ENCODE measurements at regions not wholly inside any gene's neighbourhood (a gene's known extent, or its start where the extent isn't known, plus 50 kb on each side); places are given as distances from the start of the nearest gene placed in this dataset.

DNA sequence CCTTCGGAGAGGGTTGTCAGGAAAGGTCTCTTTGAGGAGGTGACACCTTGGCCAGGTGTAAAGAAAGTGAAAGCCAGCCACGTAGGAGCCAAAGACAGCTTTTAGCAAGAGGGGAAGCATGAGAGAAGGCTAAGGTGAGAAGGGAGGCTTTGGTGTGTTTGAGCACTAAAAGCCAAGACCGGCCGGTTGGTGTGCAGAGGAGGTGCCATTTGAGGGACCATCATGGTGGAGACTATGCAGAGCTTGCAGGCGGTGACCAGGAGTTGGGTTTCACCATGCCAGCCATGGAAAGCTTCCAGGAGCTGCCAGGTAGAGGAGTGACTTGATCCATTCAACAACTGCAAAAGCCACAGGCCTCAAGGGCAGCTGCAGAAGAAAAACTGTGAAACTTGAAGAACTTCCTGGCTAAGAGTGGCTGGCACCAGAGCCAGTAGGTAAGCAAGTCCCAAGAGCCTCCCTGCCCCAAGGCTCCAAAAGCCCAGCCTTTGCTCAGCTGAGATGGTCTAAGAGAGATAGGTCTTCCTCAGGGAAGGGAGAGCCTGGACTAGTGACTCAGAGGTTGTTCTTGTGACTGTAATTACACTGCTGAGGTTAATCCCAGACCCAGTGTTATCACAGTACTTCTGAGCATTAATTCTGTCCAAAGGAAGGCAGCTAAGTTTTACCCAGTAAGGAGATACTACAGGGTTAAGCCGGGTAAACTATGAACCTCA is 319.0 kb downstream of the BCL11A start:
- Mint-ChIP-seq H3K36me3 (peaks cover 19 to 24% of the 10 kb centered on the region in 2 donors), H3K4me3 (no peak overlapping the region), H3K4me1 (peaks cover 0 to 23% (median 16%) of the 10 kb centered on the region in 3 donors), H3K27me3 (no peaks in the 10 kb centered on the region), H3K9me3 (peaks cover 10 to 44% (median 30%) of the 10 kb centered on the region in 7 donors), H3K27ac (peak overlapping the region in 4 of 6 donors; percentile 23 to 97 (median 62))
- ATAC-seq (ENCODE audit: low read depth in 2 of 2), result no peak
- no peak for DNase-seq

GRCh38 chr2:60230596-60230995 is 322.9 kb downstream of the BCL11A start:
- no peak for ATAC-seq (ENCODE audit: low read depth in 2 of 2)
- H3K27me3 Mint-ChIP-seq, result no peaks in the 10 kb centered on the region
- DNase-seq, result no peak

DNA sequence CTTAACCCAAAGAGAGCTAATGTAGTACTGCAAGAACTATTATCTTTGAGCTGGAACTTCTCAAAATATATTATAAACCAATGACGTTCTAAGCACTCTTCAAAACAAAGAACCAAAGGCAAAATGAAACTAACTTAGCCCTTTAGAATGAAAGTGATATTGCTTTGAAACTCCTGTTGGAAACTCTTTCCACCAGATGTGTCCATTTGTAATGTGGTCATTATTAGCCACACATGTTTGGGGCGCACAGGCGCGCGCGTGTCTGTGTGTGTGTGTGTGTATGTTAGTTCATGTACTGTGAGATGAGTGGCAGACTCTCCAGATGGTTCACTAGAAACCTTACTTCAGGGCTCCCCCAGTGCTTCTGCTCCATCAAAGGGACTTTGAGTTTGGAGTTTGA is 323.4 kb downstream of the BCL11A start:
- H3K27me3 Mint-ChIP-seq, result no peaks in the 10 kb centered on the region
- H3K4me3 Mint-ChIP-seq, result no peak overlapping the region
- peaks cover 24 to 29% of the 10 kb centered on the region in 2 donors for H3K36me3 Mint-ChIP-seq
- H3K4me1 Mint-ChIP-seq, result peaks cover 15 to 46% (median 44%) of the 10 kb centered on the region in 3 donors
- H3K27ac Mint-ChIP-seq, result peak overlapping the region in 2 of 6 donors; percentile 62 to 86
- ATAC-seq (ENCODE audit: low read depth in 2 of 2), result peak; percentile 30 to 57
- DNase-seq, result peak; percentile 8
- H3K9me3 Mint-ChIP-seq, result peaks cover 10 to 48% (median 26%) of the 10 kb centered on the region in 7 donors

More at GRCh38 chr2:60230596-60230995, 322.9 kb downstream of the BCL11A start:
- peaks cover 10 to 53% (median 28%) of the 10 kb centered on the region in 7 donors for H3K9me3 Mint-ChIP-seq
- H3K36me3 Mint-ChIP-seq, result peaks cover 24 to 29% of the 10 kb centered on the region in 2 donors
- H3K4me3 Mint-ChIP-seq, result no peak overlapping the region
- peak overlapping the region in 1 of 6 donors; percentile 13 for H3K27ac Mint-ChIP-seq
- peaks cover 14 to 43% (median 42%) of the 10 kb centered on the region in 3 donors for H3K4me1 Mint-ChIP-seq

- Mint-ChIP-seq H3K27ac (peak overlapping the region in 3 of 6 donors; percentile 7 to 34 (median 16)), H3K27me3 (no peaks in the 10 kb centered on the region), H3K9me3 (peaks cover 3 to 31% (median 11%) of the 10 kb centered on the region in 7 donors), H3K36me3 (peaks cover 15 to 17% of the 10 kb centered on the region in 2 donors), H3K4me1 (peaks cover 19 to 42% (median 36%) of the 10 kb centered on the region in 3 donors), H3K4me3 (no peak overlapping the region)
- ATAC-seq (ENCODE audit: low read depth in 2 of 2), result peak; percentile 59 to 84
- DNase-seq, result no peak
These were observed 326.5 kb downstream of the BCL11A start for GRCh38 chr2:60226943-60227342.

GRCh38 chr2:60226191-60226590 is 327.3 kb downstream of the BCL11A start:
- H3K36me3 Mint-ChIP-seq, result peaks cover 7 to 11% of the 10 kb centered on the region in 2 donors
- peaks cover 0 to 23% (median 7%) of the 10 kb centered on the region in 7 donors for H3K9me3 Mint-ChIP-seq
- H3K4me1 Mint-ChIP-seq, result peaks cover 19 to 42% (median 36%) of the 10 kb centered on the region in 3 donors
- DNase-seq, result no peak
- no peak overlapping the region for H3K4me3 Mint-ChIP-seq
- peak overlapping the region in 1 of 6 donors; percentile 26 for H3K27ac Mint-ChIP-seq
- H3K27me3 Mint-ChIP-seq, result no peaks in the 10 kb centered on the region
- ATAC-seq (ENCODE audit: low read depth in 2 of 2), result no peak

DNA sequence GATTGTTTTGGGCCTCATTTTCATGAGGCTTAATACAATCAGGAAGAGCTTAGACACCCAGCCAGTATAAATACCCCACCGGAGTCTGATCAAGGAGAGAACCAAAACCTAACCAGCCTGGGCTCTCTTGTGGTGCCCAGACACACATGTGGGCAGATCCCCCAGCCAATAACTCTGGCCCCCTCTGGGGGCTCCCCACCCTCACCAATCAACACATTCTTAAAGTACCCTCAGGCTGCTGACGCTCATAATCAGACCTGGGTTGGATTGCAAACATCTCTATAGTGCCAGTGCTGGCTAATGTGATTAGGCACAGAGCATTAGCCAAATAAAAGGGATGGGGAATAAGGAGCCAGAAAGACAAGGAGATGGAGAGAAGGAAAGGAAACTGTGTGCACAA is 329.6 kb downstream of the BCL11A start:
- H3K27me3 Mint-ChIP-seq, result no peaks in the 10 kb centered on the region
- DNase-seq, result no peak
- H3K4me3 Mint-ChIP-seq, result no peak overlapping the region
- ATAC-seq (ENCODE audit: low read depth in 2 of 2), result no peak
- peaks cover 0 to 7% (median 0%) of the 10 kb centered on the region in 7 donors for H3K9me3 Mint-ChIP-seq
- no peaks in the 10 kb centered on the region for H3K36me3 Mint-ChIP-seq
- H3K27ac Mint-ChIP-seq, result no peak overlapping the region
- peaks cover 19 to 22% (median 21%) of the 10 kb centered on the region in 3 donors for H3K4me1 Mint-ChIP-seq

DNA sequence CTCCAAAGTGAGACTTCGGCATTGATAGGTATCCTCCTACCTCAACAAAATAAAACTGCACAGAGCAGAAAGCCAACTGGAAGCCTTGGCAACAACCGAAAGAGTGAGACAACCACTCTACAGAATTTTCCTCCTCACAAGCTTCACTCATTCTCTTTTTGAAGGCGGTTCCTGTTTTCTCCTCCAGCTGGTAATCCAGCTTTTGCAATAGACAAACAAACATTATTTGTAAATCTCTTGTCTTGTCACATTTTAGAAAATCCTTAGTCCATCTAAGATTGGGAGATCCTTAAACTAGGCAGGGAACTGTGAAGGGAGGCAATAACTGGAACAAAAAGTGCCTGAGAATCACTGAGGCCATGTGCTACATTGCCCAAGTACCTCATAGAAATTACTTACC is 332.4 kb downstream of the BCL11A start:
- Mint-ChIP-seq H3K4me1 (peaks cover 9 to 14% (median 12%) of the 10 kb centered on the region in 3 donors), H3K36me3 (no peaks in the 10 kb centered on the region), H3K9me3 (no peaks in the 10 kb centered on the region), H3K4me3 (no peak overlapping the region), H3K27ac (peak overlapping the region in 1 of 6 donors; percentile 47), H3K27me3 (no peaks in the 10 kb centered on the region)
- DNase-seq (no peak), ATAC-seq (ENCODE audit: low read depth in 2 of 2) (no peak)

DNA sequence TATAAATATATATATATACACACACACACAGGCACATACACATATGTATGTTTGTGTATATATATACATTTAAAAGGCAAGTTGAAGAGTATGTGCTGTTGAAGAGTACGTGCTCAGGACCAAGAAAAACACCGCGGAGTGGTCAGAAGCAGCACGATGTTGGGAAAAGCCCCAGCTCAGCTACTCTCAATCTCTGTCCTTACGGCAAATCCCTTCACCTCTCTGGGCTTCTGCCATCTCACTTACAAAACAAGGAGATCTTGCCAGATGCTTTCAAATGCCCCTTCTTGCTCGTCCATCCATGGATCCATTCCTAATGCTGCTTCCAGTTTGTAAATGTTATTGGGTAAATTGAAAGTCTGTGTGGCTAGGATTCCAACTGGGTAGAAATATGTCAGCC is 333.9 kb downstream of the BCL11A start:
- Mint-ChIP-seq H3K27me3 (no peaks in the 10 kb centered on the region), H3K9me3 (no peaks in the 10 kb centered on the region), H3K4me1 (peaks cover 0 to 9% (median 7%) of the 10 kb centered on the region in 3 donors), H3K4me3 (no peak overlapping the region), H3K27ac (no peak overlapping the region), H3K36me3 (no peaks in the 10 kb centered on the region)
- ATAC-seq (ENCODE audit: low read depth in 2 of 2) (no peak), DNase-seq (no peak)

GRCh38 chr2:60216452-60216995 is 336.9 kb downstream of the BCL11A start:
- DNase-seq, result no peak

GRCh38 chr2:60215386-60215901 is 338.0 kb downstream of the BCL11A start:
- Mint-ChIP-seq H3K4me3 (no peak overlapping the region), H3K9me3 (no peaks in the 10 kb centered on the region), H3K27ac (peak overlapping the region in 2 of 6 donors; percentile 32 to 67), H3K4me1 (peaks cover 0 to 9% (median 3%) of the 10 kb centered on the region in 3 donors), H3K36me3 (no peaks in the 10 kb centered on the region), H3K27me3 (no peaks in the 10 kb centered on the region)
- no peak for ATAC-seq (ENCODE audit: low read depth in 2 of 2)
- no peak for DNase-seq

More at GRCh38 chr2:60216452-60216995, 336.9 kb downstream of the BCL11A start:
- no peak for ATAC-seq (ENCODE audit: low read depth in 2 of 2)
- H3K27ac Mint-ChIP-seq, result peak overlapping the region in 1 of 6 donors; percentile 33
- peaks cover 0 to 9% (median 3%) of the 10 kb centered on the region in 3 donors for H3K4me1 Mint-ChIP-seq
- no peaks in the 10 kb centered on the region for H3K9me3 Mint-ChIP-seq
- H3K4me3 Mint-ChIP-seq, result peak overlapping the region in 1 of 8 donors; percentile 53
- no peaks in the 10 kb centered on the region for H3K36me3 Mint-ChIP-seq
- H3K27me3 Mint-ChIP-seq, result no peaks in the 10 kb centered on the region

- Mint-ChIP-seq H3K36me3 (no peaks in the 10 kb centered on the region), H3K4me1 (peaks cover 0 to 9% (median 3%) of the 10 kb centered on the region in 3 donors), H3K4me3 (no peak overlapping the region), H3K27ac (no peak overlapping the region), H3K9me3 (no peaks in the 10 kb centered on the region), H3K27me3 (no peaks in the 10 kb centered on the region)
- DNase-seq (no peak), ATAC-seq (ENCODE audit: low read depth in 2 of 2) (no peak)
These were observed 338.9 kb downstream of the BCL11A start for GRCh38 chr2:60214626-60214875.

DNA sequence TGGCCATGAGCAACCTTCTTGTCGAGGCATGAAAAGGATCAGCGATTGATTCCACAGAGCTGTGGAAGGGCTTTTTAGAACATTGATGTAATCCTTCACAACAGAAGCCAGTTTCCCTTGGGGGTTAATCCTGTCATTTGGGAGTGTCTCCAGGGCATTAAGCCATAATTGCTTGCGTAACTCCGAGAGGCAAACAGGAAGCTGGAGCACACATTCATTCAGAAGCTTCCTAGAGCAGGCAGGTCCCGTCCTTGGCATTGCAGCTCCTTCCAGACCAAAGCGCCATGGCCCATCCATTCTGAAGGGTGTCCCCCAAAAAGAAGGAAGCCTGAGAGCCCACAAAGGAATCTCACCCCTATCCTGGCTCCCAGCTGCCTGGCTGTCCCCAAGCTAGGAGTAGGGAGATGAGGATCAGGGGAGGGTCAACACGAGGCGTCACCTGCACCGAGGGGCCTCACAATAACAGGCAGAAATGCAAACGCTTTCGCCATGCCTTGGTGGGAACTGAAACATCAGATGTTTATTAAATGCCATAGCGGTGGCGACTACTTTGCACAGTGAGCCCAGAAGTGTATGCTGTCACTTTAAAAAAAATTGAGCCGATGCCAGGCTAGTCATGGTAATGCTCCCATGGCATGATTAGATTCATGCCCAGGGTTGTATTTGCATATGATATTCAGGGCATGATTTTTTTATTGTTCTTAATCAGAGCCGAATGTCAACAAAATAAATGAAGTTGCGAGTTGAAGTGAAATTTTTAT is 339.4 kb downstream of the BCL11A start:
- Mint-ChIP-seq H3K27me3 (no peaks in the 10 kb centered on the region), H3K4me1 (peaks cover 0 to 9% (median 3%) of the 10 kb centered on the region in 3 donors), H3K27ac (peak overlapping the region in 1 of 6 donors; percentile 56), H3K4me3 (no peak overlapping the region), H3K9me3 (no peaks in the 10 kb centered on the region), H3K36me3 (no peaks in the 10 kb centered on the region)
- no peak for ATAC-seq (ENCODE audit: low read depth in 2 of 2)
- DNase-seq, result no peak

DNA sequence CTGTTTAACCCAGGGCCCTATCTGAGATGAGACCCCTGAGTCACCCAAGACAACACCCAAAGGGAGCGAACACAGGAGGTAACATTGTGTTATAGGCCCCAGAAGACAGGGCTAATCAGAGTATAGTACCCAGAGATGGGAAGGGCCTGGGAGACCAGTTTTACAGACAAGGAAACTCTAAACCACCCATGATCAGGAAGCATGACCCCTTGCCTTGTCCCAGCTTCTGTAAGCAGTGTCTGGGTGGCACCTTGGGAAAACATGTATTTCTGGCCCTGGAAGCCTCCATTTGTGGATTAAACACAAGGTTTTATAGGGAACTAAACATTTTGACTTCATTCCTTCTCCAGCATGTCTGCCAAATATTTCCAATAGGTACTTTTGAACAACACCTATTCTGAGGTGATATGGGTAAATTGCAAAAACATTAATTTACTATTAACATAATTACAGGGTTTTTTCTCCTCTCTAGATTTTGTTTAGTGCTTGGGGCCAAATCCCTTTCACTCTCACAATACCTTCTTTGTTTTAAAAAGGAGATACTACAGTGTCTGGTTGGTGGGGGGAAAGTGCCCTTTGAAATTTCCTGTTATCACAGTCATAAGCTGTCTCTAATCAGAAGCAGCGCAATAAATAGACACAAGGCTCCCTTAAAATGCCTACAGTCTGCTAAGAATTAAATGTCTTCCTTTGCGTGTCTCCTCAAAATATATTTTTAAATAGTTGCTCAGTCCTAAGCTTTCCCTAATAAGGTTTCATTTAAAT is 341.1 kb downstream of the BCL11A start:
- H3K9me3 Mint-ChIP-seq, result no peaks in the 10 kb centered on the region
- no peak overlapping the region for H3K4me3 Mint-ChIP-seq
- peak overlapping the region in 2 of 6 donors; percentile 32 to 42 for H3K27ac Mint-ChIP-seq
- peaks cover 0 to 12% (median 3%) of the 10 kb centered on the region in 3 donors for H3K4me1 Mint-ChIP-seq
- no peaks in the 10 kb centered on the region for H3K27me3 Mint-ChIP-seq
- ATAC-seq (ENCODE audit: low read depth in 2 of 2) (no peak), DNase-seq (no peak)
- H3K36me3 Mint-ChIP-seq, result no peaks in the 10 kb centered on the region

Measured in naive B cell (primary cell).